H1 (cell line): ENCODE measurements at regions not wholly inside any gene's neighbourhood (a gene's known extent, or its start where the extent isn't known, plus 50 kb on each side); places are given as distances from the start of the nearest gene placed in this dataset.

ENCODE experiments used
- EZH2 ChIP-seq: fragments of 200-600 bp; sonication (generic); IDR thresholded peaks from 2 replicates; pipeline ENCODE4 v1.7.1; 2012; ENCODE audit warnings: low read depth, mild to moderate bottlenecking, moderate library complexity, low read length, inconsistent platforms; ENCODE audit not compliant: severe bottlenecking
- RAD21 ChIP-seq, 2 experiments: IDR thresholded peaks in 1 of 2; conservative IDR thresholded peaks in 1 of 2; 2 replicates each; pipeline ENCODE4 v1.6.1; 2011; ENCODE audit warnings: low read depth in 2 of 2, low read length in 2 of 2, improper control_type of control experiment in 1 of 2, inconsistent platforms in 1 of 2, mild to moderate bottlenecking in 1 of 2, moderate library complexity in 1 of 2

GRCh38 chr13:62092536-62092935 lies 676.9 kb upstream of the PCDH20 start:
- TF ChIP-seq RAD21 (IDR thresholded peaks at IDR 0.05 in 1 of 2, conservative IDR thresholded peaks at IDR 0.05 in 1 of 2; ENCODE audit: low read depth in 2 of 2, low read length in 2 of 2) (no peak), EZH2 (no peak)
